NCI-H187 (cell line): ENCODE measurements at regions not wholly inside any gene's neighbourhood (a gene's known extent, or its start where the extent isn't known, plus 50 kb on each side); places are given as distances from the start of the nearest gene placed in this dataset.

ENCODE experiments used
- DNase-seq, 2 experiments: peaks; one replicate each; lab custom pipeline; 2025; lab: John Stamatoyannopoulos, UW

DNA sequence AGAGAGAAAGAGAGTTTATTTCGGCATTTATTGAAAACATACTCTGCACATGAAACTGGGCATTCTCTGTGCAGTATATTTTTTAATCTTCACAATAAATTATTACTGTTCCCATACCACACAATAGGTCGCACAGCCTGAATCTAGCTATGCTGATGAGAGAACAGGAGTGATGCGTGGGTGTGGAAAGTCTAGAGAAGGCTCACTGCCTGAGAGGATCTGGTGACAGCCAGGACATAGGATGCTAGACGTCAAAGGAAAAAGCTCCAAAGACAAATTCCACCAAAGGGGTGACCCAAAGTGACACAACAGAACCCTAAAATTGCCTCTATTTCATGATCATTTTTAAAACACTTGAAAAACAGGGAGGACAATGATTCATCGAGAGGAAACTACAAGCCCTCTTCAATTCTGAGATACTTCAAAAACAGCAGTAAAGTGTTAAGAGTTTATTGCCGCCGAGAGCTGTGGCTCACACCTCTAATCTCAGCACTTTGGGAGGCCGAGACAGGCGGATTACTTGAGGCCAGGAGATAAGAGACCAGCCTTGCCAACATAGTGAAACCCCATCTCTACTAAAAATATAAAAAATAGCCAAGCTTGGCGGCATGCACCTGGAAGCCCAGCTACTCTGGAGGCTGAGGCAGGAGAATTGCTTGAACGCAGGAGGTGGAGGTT, 189.6 kb upstream of the NBEA start:
- DNase-seq: no peak

DNA sequence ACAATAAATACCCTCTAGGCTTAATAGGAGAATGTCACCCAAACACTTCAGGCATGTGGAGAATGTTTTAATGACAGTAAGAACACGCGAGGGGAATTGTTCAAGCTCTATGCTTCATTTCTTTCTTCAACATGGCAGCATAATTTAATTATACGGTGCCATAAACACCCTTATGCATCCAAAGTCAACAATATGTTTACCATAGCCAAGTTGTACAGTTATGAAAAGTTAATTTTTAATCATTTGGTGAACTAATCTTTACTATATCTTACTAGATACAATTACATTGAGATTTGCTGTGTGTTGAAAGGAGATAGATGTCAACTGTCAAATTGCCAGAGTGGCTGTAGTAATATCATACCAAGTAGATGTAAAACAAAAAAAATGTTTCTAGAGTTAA, 185.9 kb upstream of the NBEA start:
- DNase-seq: no peak

GRCh38 chr13:34756572-34756971, 185.5 kb upstream of the NBEA start:
- DNase-seq: no peak

DNA sequence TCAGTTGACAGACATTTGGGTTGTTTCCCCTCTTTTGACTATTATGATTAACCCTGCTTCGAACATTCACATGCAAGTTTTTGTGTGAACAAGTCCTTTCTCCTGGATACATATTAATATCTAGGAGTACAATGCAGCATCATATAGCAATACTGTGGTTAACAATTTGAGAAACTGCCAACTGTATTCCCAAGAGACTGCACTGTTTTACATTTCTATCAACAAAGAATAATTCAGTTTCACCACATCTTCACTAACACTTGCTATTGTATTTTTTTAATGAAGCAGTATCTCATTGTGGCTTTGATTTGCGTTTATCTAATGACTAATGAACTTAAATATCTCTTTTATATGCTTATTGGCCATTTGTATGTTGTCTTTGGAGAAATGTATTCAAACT, 184.6 kb upstream of the NBEA start:
- DNase-seq: no peak

- DNase-seq: no peak
Measured at GRCh38 chr13:34758628-34759027, 183.4 kb upstream of the NBEA start.

- no peak for DNase-seq
Measured at GRCh38 chr13:34762312-34762711, 179.8 kb upstream of the NBEA start.

DNA sequence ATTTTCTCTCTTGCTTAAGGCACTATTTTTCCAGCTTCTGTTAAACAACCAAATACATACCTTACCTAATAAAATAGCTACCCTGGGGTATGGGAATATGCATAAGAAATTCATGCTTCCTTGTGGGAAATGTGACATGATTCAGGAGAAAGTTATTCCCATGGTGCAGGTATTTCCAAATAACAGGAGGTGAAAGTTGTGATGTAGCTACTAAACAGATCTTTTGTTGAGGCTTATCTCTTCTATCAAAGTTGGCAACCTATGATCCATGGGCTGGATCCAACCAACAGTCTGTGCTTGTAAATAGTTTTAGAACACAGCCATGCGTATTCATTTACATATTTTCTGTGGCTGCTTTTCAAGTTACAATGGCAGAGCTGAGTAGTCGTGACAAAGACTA, 177.8 kb upstream of the NBEA start:
- no peak for DNase-seq

DNA sequence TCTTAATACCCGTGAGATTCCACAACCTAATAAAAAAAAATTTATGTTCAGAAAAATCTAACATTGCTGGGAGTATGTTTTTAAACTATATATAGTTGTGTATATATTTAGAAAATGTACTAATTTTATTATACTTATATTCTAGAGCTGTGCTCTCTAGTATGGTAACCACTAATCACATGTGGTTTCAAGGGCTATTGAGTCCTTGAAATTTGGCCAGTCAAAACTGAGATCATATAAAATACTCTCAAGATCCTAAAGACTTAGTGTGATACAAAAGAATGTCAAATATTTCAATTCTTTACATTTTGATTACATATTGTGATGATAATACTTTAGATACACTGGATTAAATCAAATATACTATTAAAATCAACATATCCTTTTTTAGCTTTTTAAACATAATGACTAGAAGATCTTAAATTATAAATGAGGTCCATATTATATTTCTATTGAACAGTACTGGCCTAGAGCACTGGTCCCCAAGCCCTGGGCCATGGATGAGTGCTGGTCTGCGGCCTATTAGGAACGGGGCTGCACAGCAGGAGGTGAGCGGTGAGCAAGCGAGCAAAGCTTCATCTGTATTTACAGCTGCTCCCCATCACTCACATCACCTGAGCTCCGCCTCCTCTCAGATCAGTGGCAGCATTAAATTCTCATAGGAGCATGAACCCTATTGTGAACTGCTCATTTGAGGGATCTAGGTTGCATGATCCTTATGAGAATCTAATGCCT, 176.5 kb upstream of the NBEA start:
- DNase-seq: no peak

- DNase-seq: no peak
Measured at GRCh38 chr13:34767778-34768177, 174.3 kb upstream of the NBEA start.

DNA sequence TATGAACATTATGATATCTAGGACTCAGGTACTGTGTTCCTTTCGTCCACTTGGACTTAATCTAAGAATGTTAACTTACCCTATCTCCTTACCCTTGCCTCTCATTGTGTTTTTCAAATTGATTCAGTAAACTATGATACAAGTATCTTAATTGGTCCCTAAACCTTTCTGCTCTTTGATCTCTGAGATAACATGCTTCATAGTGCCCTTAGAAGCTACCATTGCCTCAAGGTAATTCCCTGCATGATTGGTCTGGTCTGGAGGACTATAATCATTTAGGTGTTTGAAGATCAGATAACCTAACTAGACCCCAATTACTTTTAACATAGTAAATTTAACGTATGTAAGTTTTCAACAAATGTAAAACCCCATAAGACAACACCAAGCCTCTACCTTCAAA, 169.9 kb upstream of the NBEA start:
- no peak for DNase-seq

- no peak for DNase-seq
Measured at GRCh38 chr13:34772881-34773280, 169.2 kb upstream of the NBEA start.

DNA sequence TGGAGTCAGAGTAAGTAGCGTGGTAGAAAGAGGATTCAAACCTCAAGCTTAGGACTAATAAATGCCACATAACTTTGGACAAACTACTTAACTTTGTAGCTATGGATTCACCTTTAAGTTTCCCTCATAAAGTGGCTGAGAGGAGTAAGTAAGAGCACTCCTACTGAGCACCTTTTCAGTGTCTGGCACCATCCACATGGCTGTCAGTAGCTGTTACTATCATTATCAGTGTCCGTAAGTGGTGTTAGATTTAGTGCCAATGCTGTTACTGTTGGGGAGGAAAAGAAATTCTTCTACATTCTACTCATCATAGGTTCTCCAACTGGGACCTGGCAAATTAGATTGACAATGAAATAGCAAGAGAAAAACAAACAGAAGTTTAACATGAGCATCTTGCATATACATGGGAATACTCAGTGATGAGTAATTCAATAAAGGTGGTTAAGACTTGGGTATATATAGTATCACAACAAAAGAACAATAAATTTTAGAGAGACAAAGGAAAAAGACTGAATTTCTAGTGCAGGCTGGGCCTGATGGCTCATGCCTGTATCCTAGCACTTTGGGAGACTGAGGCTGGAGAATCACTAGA, 165.6 kb upstream of the NBEA start:
- no peak for DNase-seq

DNA sequence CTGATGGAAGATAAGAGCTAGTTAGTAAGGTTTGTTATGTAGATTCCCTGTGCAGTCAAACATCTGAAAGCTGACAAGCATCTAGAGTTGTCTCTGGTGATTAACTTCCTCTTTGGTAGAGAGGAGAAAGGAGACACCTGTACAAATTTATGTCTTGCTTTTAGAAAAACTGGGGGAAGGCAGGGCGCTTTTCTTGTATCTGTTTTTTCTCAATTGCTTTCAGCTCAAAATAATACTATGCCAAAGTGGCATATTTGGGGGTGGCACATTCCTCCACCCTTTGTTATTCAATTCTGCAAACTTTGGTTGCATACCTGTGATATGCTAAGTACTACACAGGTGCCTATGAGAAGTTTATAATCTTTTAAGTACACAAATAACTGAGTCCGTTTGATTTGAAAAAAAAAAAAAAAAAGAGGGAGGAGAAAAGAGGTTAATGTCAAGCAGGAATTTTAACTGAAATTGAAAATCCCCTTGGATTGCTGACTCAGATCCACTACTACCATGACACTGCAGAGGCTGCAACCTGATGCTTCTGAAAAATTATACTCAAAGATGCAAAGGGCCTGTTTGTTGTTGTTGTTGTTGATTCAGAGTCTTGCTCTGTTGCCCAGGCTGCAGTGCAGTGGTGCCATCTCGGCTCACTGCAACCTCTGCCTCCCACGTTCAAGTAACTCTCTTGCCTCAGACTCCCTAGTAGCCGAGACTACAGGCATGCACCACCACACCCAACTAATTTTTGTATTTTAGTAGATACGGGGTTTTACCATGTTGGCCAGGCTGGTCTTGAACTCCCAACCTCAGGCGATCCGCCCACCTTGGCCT, 164.8 kb upstream of the NBEA start:
- DNase-seq: no peak

- no peak for DNase-seq
Measured at GRCh38 chr13:34777914-34778303, 164.2 kb upstream of the NBEA start.

GRCh38 chr13:34779171-34779570, 162.9 kb upstream of the NBEA start:
- DNase-seq: no peak

DNA sequence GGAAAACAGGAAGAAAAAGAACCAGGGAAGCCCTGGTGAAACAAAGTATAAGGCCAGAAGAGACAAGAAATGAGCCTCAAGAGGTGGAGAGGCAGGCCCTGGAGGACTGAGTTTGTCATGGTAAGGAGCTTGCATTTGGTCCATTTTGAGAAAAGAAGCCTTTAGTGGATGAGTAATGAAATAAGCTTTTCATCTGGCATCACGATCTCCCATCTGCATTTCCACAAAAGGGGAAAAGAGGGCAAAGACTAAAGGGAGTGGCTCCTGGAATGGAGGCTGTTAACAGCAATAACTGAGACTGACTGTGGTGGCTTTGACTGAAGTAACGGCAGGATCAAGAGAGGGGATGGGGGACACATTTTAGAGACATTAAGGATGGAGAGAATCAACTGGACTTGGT, 148.8 kb upstream of the NBEA start:
- no peak for DNase-seq

GRCh38 chr13:34803756-34804155, 138.3 kb upstream of the NBEA start:
- DNase-seq: no peak

DNA sequence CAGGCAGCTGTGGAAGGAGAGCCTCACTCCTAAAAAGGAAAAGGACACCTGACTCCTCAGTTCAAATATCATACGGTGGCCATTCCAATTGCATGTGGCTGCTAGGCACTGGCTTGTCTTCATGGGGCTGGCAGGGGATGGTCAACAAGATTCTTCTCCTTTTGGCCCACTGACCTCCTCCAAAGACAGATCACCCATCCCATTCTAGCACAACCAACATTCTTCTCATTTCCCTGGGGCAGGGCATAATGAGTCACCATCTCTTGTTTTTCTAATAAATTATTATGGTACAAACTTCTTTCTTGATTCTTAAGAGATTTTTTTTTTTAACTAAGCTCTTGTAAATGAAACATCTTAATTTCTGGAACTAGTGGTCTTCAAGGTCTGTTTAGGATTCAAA, 136.7 kb upstream of the NBEA start:
- no peak for DNase-seq

DNA sequence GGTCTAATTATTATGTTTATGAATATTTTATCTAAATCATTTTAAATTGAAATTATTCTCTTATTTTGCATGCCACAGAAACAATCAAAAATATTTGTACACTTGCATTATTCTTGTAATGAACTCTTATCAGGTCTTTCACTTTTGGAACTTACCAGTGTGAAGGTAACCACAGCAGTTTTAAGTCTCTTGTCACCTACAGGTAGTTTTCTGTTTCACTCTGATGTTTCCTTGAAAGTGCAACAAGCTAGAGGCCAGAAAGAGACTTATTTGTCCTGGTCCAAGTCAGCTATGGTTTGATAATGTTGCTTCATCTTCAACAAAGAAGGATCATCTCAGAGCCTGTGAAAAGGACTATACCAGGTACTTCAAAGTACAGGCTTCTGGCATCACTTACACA, 133.4 kb upstream of the NBEA start:
- no peak for DNase-seq

GRCh38 chr13:34810996-34811395, 131.1 kb upstream of the NBEA start:
- DNase-seq: no peak

GRCh38 chr13:34815526-34815925, 126.5 kb upstream of the NBEA start:
- DNase-seq: no peak

DNA sequence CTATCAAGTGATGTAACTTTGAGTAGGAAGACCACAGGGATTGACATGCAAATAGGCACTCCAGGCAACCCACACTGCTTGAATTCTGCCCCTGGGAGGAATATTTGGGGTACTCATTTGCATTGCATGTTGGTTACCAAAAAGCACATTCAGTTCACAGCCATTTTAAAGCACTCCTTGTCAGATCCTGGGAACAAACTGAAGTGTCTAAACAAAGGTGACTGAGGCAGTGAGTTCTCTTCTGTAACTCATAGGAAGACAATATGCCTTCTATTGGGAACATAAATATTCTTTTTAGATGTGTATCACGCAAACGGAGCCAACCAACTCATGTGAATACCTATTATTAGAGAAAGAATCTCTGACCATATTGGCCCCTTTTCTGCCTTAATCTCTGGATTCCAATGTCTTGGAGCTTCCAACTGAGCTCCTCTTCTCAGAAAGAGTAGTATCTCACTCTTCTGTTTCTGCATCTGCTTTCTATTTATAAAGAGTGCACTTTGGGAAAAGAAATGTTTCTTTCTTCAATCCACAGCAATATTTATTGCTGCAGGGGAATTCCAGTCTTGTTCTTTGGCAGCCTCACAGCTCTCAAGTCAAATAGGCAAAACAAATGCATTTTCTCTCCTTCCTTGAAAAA, 125.7 kb upstream of the NBEA start:
- DNase-seq: no peak
